GM23248 (cell line): ENCODE measurements at regions not wholly inside any gene's neighbourhood (a gene's known extent, or its start where the extent isn't known, plus 50 kb on each side); places are given as distances from the start of the nearest gene placed in this dataset.
"Not testable (repeated sequence)": the region's sequence is repeated elsewhere in the genome, so short reads cannot be mapped to it uniquely, and the experiment has no call there.

Experiments used
- DNase-seq: peaks from one replicate; pipeline ENCODE4 v3.0.0-alpha.2; 2015
- H2AFZ ChIP-seq: fragments of 200-600 bp; sonication (generic); 2 replicates; pipeline ENCODE4 v1.6.1; 2016; ENCODE audit warnings: antibody characterized with exemption
- H3F3A ChIP-seq: fragments of 200-600 bp; sonication (generic); 2 replicates; pipeline ENCODE4 v1.6.1; 2016; ENCODE audit warnings: mild to moderate bottlenecking, antibody characterized with exemption, mixed run types; ENCODE audit not compliant: insufficient read depth
- H3K27ac ChIP-seq: fragments of 200-600 bp; sonication (generic); 2 replicates; pipeline ENCODE4 v1.5.1; 2016; ENCODE audit warnings: mild to moderate bottlenecking
- H3K27me3 ChIP-seq: fragments of 200-600 bp; sonication (generic); replicated peaks from 2 replicates; pipeline ENCODE4 v1.6.1; 2016; ENCODE audit warnings: mild to moderate bottlenecking; ENCODE audit not compliant: insufficient read depth
- H3K36me3 ChIP-seq: fragments of 200-600 bp; sonication (generic); 2 replicates; pipeline ENCODE4 v1.6.1; 2016; ENCODE audit warnings: low read depth, mild to moderate bottlenecking
- H3K4me1 ChIP-seq: fragments of 200-600 bp; sonication (generic); 2 replicates; pipeline ENCODE4 v1.6.1; 2016; ENCODE audit warnings: mild to moderate bottlenecking; ENCODE audit not compliant: insufficient read depth
- H3K4me2 ChIP-seq: fragments of 200-600 bp; sonication (generic); one replicate; pipeline ENCODE4 v1.6.1; 2016; ENCODE audit warnings: mild to moderate bottlenecking; ENCODE audit not compliant: unreplicated experiment
- H3K4me3 ChIP-seq: fragments of 200-600 bp; sonication (generic); 2 replicates; pipeline ENCODE4 v1.5.1; 2016; ENCODE audit warnings: mild to moderate bottlenecking
- H3K79me2 ChIP-seq: fragments of 200-600 bp; sonication (generic); 2 replicates; pipeline ENCODE4 v1.6.1; 2016; ENCODE audit warnings: mild to moderate bottlenecking; ENCODE audit not compliant: insufficient read depth
- H3K9ac ChIP-seq: fragments of 200-600 bp; sonication (generic); 2 replicates; pipeline ENCODE4 v1.6.1; 2016; ENCODE audit warnings: mild to moderate bottlenecking
- H3K9me2 ChIP-seq: fragments of 200-600 bp; sonication (generic); 2 replicates; pipeline ENCODE4 v1.6.1; 2016; ENCODE audit warnings: mixed run types, mild to moderate bottlenecking, moderate library complexity; ENCODE audit not compliant: insufficient read depth
- H3K9me3 ChIP-seq: fragments of 200-600 bp; sonication (generic); one replicate; pipeline ENCODE4 v1.6.1; 2017; ENCODE audit warnings: low read depth
- H4K20me1 ChIP-seq: fragments of 200-600 bp; sonication (generic); 2 replicates; pipeline ENCODE4 v1.6.0; 2016; ENCODE audit not compliant: insufficient read depth
- EZH2 ChIP-seq: fragments of 200-600 bp; sonication (generic); IDR thresholded peaks from 2 replicates; pipeline ENCODE4 v1.6.1; 2018; ENCODE audit warnings: antibody characterized with exemption, mild to moderate bottlenecking; ENCODE audit not compliant: insufficient read depth, poor library complexity, severe bottlenecking
- EZH2phosphoT487 ChIP-seq: fragments of 200-600 bp; sonication (generic); IDR thresholded peaks from 2 replicates; pipeline ENCODE4 v1.6.1; 2018; ENCODE audit warnings: antibody characterized with exemption, moderate library complexity, mild to moderate bottlenecking, low read depth; ENCODE audit not compliant: insufficient read depth
- WGBS, 2 experiments: methylation state at CpG; one replicate each; pipeline ENCODE4 v1.1.6; 2015 to 2017; ENCODE audit warnings: low lambda C conversion rate in 2 of 2, low coverage in 1 of 2; ENCODE audit errors: missing lambda C conversion rate in 2 of 2; 5-methylcytosine and 5-hydroxymethylcytosine counted together
- in situ Hi-C: fragments of 300-500 bp; cut with MboI; formaldehyde crosslinking; loops from 2 replicates; pipeline ENCODE4 v1.15.0; 2020

DNA sequence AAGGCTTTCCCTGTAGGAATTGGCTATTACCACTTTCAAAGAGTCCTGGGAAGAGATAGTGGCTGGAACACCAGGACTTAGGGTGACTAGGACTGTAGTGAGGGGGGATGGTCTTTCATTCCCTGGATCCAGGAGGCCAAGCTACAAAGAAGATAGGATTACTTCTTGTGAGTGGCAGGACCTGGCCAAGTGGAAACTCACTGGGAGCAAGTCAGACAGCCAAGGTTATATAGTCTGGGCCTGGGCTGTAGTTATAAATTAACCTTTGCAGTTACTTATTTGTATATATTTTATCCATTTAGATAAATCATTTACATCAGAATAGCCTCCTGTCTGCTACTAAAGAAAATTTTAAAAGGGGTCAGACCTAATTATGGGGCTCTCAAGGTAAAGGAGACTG, 124.3 kb downstream of the TLR4 start:
- no peaks in the 10 kb centered on the region for H3K4me1 ChIP-seq
- no peak overlapping the region for H2AFZ ChIP-seq
- TF ChIP-seq EZH2 (no peak), EZH2phosphoT487 (no peak)
- H3K4me3 ChIP-seq = no peak overlapping the region
- no peak overlapping the region for H3K9ac ChIP-seq
- H3K9me3 ChIP-seq = no peaks in the 10 kb centered on the region
- no peak overlapping the region for H3K27ac ChIP-seq
- H4K20me1 ChIP-seq = no peaks in the 10 kb centered on the region
- H3F3A ChIP-seq = no peaks in the 10 kb centered on the region
- H3K36me3 ChIP-seq = no peaks in the 10 kb centered on the region
- in situ Hi-C loops = no loop called here
- no peak for DNase-seq
- no peaks in the 10 kb centered on the region for H3K9me2 ChIP-seq
- no peak overlapping the region for H3K4me2 ChIP-seq
- no peaks in the 10 kb centered on the region for H3K79me2 ChIP-seq
- H3K27me3 ChIP-seq = no peaks in the 10 kb centered on the region

DNA sequence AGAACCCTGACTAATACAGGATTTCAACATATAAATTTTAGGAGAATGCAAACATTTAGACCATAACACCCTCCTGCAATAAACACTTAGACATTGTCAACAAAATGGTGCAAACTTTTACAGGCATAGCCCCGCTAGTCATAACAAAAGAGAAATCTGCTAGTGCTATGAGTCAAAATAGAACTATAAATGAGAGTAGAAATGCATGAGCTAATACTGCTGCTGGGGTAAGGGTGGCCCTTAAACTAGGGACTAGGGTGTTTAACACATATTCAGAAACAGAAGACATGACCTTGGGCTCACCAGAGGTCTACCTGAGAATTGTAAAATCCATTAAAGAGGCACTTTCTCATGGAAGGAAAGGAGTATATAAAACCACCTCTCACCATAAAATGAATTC, 131.6 kb downstream of the TLR4 start:
- no peaks in the 10 kb centered on the region for H3F3A ChIP-seq
- H3K4me3 ChIP-seq = no peak overlapping the region
- H3K4me1 ChIP-seq = no peaks in the 10 kb centered on the region
- no peak overlapping the region for H3K4me2 ChIP-seq
- H3K27ac ChIP-seq = no peak overlapping the region
- WGBS, 2 experiments = 15 to 43% methylated on average over 1 of the region's 1 CpG
- no peak overlapping the region for H2AFZ ChIP-seq
- no peaks in the 10 kb centered on the region for H3K79me2 ChIP-seq
- no peaks in the 10 kb centered on the region for H3K9me2 ChIP-seq
- no peaks in the 10 kb centered on the region for H4K20me1 ChIP-seq
- no peaks in the 10 kb centered on the region for H3K27me3 ChIP-seq
- in situ Hi-C loops = no loop called here
- no peaks in the 10 kb centered on the region for H3K36me3 ChIP-seq
- H3K9me3 ChIP-seq = no peaks in the 10 kb centered on the region
- H3K9ac ChIP-seq = no peak overlapping the region
- TF ChIP-seq EZH2 (no peak), EZH2phosphoT487 (no peak)
- DNase-seq = no peak

DNA sequence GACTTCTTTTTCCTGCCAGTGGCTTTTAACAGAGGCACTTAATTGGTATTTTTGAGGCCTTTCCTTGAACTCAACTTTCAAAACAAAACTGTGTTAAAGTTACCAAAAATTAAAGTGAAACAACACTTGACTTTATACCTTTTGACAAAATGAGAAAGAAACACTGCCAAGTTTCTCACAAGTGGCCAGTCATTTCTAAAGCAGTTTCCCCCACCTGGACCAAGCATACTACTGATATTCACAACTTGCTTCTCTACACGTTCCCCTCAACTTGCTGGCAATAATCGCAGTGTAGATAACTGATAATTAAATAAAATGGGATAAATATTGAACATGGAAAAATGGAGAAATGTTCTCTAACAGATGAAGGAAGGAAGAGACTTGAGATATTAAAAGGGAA, 135.7 kb downstream of the TLR4 start:
- H3K9ac ChIP-seq = no peak overlapping the region
- no peaks in the 10 kb centered on the region for H3K4me1 ChIP-seq
- H3K4me2 ChIP-seq = no peak overlapping the region
- H3K36me3 ChIP-seq = no peaks in the 10 kb centered on the region
- no peaks in the 10 kb centered on the region for H3K27me3 ChIP-seq
- TF ChIP-seq EZH2phosphoT487 (no peak), EZH2 (no peak)
- H3K9me3 ChIP-seq = no peaks in the 10 kb centered on the region
- H3F3A ChIP-seq = no peaks in the 10 kb centered on the region
- H4K20me1 ChIP-seq = no peaks in the 10 kb centered on the region
- no peak for DNase-seq
- H3K9me2 ChIP-seq = no peaks in the 10 kb centered on the region
- 23 to 36% methylated on average over 2 of the region's 2 CpGs for WGBS, 2 experiments
- H3K79me2 ChIP-seq = no peaks in the 10 kb centered on the region
- H3K4me3 ChIP-seq = no peak overlapping the region
- in situ Hi-C loops = no loop called here
- no peak overlapping the region for H2AFZ ChIP-seq
- no peak overlapping the region for H3K27ac ChIP-seq

DNA sequence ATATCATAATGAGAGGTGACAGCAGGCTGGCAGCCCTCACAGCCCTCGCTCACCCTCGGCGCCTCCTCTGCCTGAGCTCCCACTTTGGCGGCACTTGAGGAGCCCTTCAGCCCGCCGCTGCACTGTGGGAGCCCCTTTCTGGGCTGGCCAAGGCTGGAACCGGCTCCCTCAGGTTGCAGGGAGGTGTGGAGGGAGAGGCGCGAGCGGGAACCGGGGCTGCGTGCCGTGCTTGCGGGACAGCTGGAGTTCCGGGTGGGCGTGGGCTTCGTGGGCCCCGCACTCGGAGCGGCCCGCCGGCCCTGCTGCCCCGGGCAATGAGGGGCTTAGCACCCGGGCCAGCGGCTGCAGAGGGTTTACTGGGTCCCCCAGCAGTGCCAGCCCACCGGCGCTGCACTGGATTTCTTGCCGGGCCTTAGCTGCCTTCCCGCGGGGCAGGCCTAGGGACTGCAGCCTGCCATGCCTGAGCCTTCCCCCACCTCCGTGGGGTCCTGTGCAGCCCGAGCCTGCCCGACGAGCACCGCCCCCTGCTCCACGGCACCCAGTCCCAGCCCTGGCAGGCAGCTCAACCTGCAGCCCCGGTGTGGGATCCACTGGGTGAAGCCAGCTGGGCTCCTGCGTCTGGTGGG, 147.7 kb downstream of the TLR4 start:
- H3K4me1 ChIP-seq, H3K9me2 ChIP-seq, DNase-seq, H3F3A ChIP-seq, H3K9ac ChIP-seq, H3K27me3 ChIP-seq, H3K79me2 ChIP-seq, H4K20me1 ChIP-seq, H3K27ac ChIP-seq, H3K36me3 ChIP-seq, H3K9me3 ChIP-seq, H3K4me2 ChIP-seq, H2AFZ ChIP-seq, H3K4me3 ChIP-seq, in situ Hi-C loops: not testable (repeated sequence)
- WGBS, 2 experiments = 68 to 69% methylated on average over 20 to 31 of the region's 38 CpGs

DNA sequence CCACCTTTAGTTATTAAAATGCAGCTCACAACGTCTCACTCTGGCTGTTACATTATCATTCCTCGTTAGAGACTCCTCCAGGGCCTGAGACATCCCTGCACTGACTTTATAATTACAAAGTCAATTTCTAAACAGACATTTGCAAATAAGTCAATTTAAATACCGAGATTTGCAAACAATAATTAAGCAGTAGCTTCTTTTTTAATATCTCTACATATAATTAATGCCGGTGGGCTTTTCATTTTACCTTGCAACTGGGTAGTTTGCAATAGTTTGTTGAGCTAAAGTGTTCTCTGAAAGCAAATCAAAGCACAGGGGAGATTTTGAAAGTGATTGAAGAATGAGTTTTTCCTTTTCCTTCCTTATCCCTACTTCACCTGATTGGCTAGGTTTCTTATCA, 154.4 kb downstream of the TLR4 start:
- H3F3A ChIP-seq = no peaks in the 10 kb centered on the region
- no peak overlapping the region for H3K27ac ChIP-seq
- no peak overlapping the region for H2AFZ ChIP-seq
- H3K27me3 ChIP-seq = no peaks in the 10 kb centered on the region
- no peak overlapping the region for H3K4me3 ChIP-seq
- in situ Hi-C loops = no loop called here
- no peaks in the 10 kb centered on the region for H3K9me2 ChIP-seq
- H3K9ac ChIP-seq = no peak overlapping the region
- no peak for DNase-seq
- no peaks in the 10 kb centered on the region for H3K36me3 ChIP-seq
- no peaks in the 10 kb centered on the region for H4K20me1 ChIP-seq
- TF ChIP-seq EZH2 (no peak), EZH2phosphoT487 (no peak)
- no peaks in the 10 kb centered on the region for H3K4me1 ChIP-seq
- no peak overlapping the region for H3K4me2 ChIP-seq
- no peaks in the 10 kb centered on the region for H3K79me2 ChIP-seq
- H3K9me3 ChIP-seq = no peaks in the 10 kb centered on the region
- 12 to 17% methylated on average over 4 of the region's 4 CpGs for WGBS, 2 experiments
